ENCODE measurements at regions not wholly inside any gene's neighbourhood (a gene's known extent, or its start where the extent isn't known, plus 50 kb on each side); places are given as distances from the start of the nearest gene placed in this dataset.

DNA sequence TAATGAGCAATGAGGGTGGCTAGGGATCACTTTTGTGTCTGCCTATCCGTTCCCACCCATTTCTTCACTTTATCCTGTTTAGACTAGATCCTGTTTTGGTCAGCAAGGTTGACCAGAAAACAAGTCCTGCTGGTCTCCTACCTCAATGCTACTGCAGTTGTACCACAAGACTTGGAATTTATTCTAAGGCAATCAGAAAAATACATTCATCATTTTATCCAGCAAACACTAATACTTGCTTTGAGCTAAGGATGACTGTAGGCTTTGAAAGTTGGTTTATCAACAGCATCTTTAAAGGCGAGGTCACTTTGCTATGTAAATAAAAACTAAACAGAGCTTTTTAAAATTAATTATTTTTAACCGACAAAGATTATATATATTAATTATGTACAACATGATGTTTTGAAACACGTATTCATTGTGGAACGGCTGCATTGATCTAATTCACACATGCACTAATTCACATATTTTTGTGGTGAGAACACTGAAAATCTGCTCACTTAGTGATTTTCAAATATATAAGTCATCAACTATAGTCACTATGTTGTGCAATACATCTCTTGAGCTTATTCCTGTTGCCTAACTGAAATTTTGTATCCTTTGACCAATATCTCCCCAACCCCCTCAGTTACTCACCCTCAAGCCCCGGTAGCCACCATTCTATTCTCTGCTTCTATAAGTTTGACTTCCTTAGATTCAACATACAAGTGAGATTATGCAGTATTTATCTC lies 125.9 kb upstream of the HS3ST3A1 start:
- Histone ChIP-seq H2AFZ (ENCODE audit: low read depth, low read length) (no peak overlapping the region), H3K27ac (ENCODE audit: low read length) (no peak overlapping the region), H3K9ac (ENCODE audit: low read length) (no peak overlapping the region), H3K4me1 (ENCODE audit: low read length) (no peaks in the 10 kb centered on the region), H3K79me2 (ENCODE audit: low read length) (no peaks in the 10 kb centered on the region), H3K4me3 (ENCODE audit: low read length) (no peak overlapping the region), H4K20me1 (ENCODE audit: insufficient read depth, low read length) (no peaks in the 10 kb centered on the region), H3K4me2 (ENCODE audit: low read length) (no peak overlapping the region), H3K27me3 (ENCODE audit: low read depth, low read length) (no peaks in the 10 kb centered on the region), H3K9me3 (ENCODE audit: insufficient read depth, low read length) (no peaks in the 10 kb centered on the region), H3K36me3 (replicated peaks; ENCODE audit: low read depth, low read length) (no peaks in the 10 kb centered on the region)
- TF ChIP-seq, protein P1, sequence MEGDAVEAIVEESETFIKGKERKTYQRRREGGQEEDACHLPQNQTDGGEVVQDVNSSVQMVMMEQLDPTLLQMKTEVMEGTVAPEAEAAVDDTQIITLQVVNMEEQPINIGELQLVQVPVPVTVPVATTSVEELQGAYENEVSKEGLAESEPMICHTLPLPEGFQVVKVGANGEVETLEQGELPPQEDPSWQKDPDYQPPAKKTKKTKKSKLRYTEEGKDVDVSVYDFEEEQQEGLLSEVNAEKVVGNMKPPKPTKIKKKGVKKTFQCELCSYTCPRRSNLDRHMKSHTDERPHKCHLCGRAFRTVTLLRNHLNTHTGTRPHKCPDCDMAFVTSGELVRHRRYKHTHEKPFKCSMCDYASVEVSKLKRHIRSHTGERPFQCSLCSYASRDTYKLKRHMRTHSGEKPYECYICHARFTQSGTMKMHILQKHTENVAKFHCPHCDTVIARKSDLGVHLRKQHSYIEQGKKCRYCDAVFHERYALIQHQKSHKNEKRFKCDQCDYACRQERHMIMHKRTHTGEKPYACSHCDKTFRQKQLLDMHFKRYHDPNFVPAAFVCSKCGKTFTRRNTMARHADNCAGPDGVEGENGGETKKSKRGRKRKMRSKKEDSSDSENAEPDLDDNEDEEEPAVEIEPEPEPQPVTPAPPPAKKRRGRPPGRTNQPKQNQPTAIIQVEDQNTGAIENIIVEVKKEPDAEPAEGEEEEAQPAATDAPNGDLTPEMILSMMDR (IDR thresholded peaks at IDR 0.05; ENCODE audit: low read depth, low read length): no peak
- TF ChIP-seq EZH2phosphoT487 (IDR thresholded peaks at IDR 0.05; ENCODE audit: low read depth): no peak

DNA sequence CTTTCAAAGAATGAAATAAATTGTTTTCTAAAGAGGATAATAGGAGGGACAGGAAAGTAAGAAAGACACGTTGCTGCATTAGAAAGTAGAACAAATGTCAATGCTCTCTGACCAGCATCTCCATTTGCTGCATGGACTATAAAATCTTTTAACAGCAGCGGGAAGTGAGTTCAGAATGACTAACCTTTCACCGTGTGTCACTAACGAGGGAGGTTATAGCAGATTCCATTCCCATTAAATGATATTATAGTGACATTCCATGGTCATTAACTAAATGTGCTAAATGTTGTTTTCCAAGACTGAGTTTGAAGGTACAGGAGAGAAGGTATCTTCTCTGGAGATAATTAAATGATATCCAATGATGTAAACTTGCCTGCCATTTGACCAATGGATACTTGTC lies 127.1 kb upstream of the HS3ST3A1 start:
- H4K20me1 ChIP-seq (ENCODE audit: insufficient read depth, low read length): no peaks in the 10 kb centered on the region
- TF ChIP-seq, protein P1 (IDR thresholded peaks at IDR 0.05; ENCODE audit: low read depth, low read length): no peak
- no peak for TF ChIP-seq EZH2phosphoT487 (IDR thresholded peaks at IDR 0.05; ENCODE audit: low read depth)
- H3K9ac ChIP-seq (ENCODE audit: low read length): no peak overlapping the region
- H3K27ac ChIP-seq (ENCODE audit: low read length): no peak overlapping the region
- H3K36me3 ChIP-seq (replicated peaks; ENCODE audit: low read depth, low read length): no peaks in the 10 kb centered on the region
- no peaks in the 10 kb centered on the region for H3K9me3 ChIP-seq (ENCODE audit: insufficient read depth, low read length)
- H3K4me3 ChIP-seq (ENCODE audit: low read length): no peak overlapping the region
- no peaks in the 10 kb centered on the region for H3K27me3 ChIP-seq (ENCODE audit: low read depth, low read length)
- no peak overlapping the region for H3K4me2 ChIP-seq (ENCODE audit: low read length)
- no peaks in the 10 kb centered on the region for H3K79me2 ChIP-seq (ENCODE audit: low read length)
- no peak overlapping the region for H2AFZ ChIP-seq (ENCODE audit: low read depth, low read length)
- no peaks in the 10 kb centered on the region for H3K4me1 ChIP-seq (ENCODE audit: low read length)

DNA sequence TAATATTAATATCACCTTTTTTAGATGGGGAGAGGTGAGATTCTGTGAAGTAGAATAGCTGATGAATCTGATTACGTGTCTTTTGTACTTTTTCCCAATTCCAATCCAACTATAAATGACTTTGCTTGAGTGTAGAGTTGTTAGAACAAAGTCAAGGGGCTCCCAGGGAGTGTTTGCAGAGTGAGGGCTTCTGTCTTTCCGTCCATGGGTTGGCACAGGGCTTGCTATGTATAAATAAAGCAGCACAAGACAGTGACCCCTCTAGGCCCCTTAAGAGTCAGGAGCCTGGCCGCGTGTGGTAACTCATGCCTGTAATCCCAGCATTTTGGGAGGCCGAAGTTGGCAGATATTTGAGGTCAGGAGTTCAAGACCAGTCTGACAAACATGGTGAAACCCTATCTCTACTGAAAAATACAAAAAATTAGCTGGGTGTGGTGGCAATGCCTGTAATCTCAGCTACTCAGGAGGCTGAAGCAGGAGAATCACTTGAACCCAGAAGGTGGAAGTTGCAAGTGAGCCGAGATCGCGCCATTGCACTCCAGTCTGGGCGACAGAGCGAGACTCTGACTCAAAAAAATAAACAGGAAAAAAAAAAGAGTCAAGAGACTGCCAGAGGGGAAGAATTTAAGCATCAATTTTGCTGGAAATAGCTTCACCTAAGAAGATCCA lies 127.9 kb upstream of the HS3ST3A1 start:
- no peak overlapping the region for H3K9ac ChIP-seq (ENCODE audit: low read length)
- no peaks in the 10 kb centered on the region for H3K36me3 ChIP-seq (replicated peaks; ENCODE audit: low read depth, low read length)
- H3K79me2 ChIP-seq (ENCODE audit: low read length): no peaks in the 10 kb centered on the region
- TF ChIP-seq EZH2phosphoT487 (IDR thresholded peaks at IDR 0.05; ENCODE audit: low read depth): no peak
- TF ChIP-seq, protein P1 (IDR thresholded peaks at IDR 0.05; ENCODE audit: low read depth, low read length): no peak
- no peak overlapping the region for H3K27ac ChIP-seq (ENCODE audit: low read length)
- no peaks in the 10 kb centered on the region for H3K4me1 ChIP-seq (ENCODE audit: low read length)
- H3K27me3 ChIP-seq (ENCODE audit: low read depth, low read length): no peaks in the 10 kb centered on the region
- H3K9me3 ChIP-seq (ENCODE audit: insufficient read depth, low read length): no peaks in the 10 kb centered on the region
- no peak overlapping the region for H2AFZ ChIP-seq (ENCODE audit: low read depth, low read length)
- H4K20me1 ChIP-seq (ENCODE audit: insufficient read depth, low read length): no peaks in the 10 kb centered on the region
- H3K4me2 ChIP-seq (ENCODE audit: low read length): no peak overlapping the region
- no peak overlapping the region for H3K4me3 ChIP-seq (ENCODE audit: low read length)

DNA sequence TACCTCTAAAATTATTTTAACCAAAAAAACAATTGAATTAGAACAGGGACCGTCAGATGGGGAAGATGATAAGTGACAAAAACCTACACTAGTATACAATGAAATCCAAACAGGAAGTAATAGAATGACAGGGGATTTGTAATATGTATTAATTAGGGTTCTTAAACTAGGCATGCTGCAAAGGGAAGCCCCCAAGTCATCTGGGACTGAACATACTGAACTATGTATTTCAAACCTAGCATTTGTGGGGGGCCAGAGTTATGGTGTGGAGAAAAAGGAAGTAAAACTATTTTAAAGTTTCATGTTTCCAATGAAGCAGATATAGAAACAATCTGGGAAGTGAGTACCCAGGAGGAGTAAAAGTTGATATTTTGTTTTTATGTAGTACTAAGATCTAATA lies 133.2 kb upstream of the HS3ST3A1 start:
- Histone ChIP-seq H3K27ac (ENCODE audit: low read length) (no peak overlapping the region), H3K4me2 (ENCODE audit: low read length) (no peak overlapping the region), H3K9me3 (ENCODE audit: insufficient read depth, low read length) (no peaks in the 10 kb centered on the region), H3K36me3 (replicated peaks; ENCODE audit: low read depth, low read length) (no peaks in the 10 kb centered on the region), H3K27me3 (ENCODE audit: low read depth, low read length) (no peaks in the 10 kb centered on the region), H3K79me2 (ENCODE audit: low read length) (no peaks in the 10 kb centered on the region), H4K20me1 (ENCODE audit: insufficient read depth, low read length) (no peaks in the 10 kb centered on the region), H3K9ac (ENCODE audit: low read length) (no peak overlapping the region), H2AFZ (ENCODE audit: low read depth, low read length) (no peak overlapping the region), H3K4me1 (ENCODE audit: low read length) (peaks cover 5% of the 10 kb centered on the region; the same call in 1 of the 2 replicates), H3K4me3 (ENCODE audit: low read length) (no peak overlapping the region)
- TF ChIP-seq, protein P1 (IDR thresholded peaks at IDR 0.05; ENCODE audit: low read depth, low read length): no peak

Data from OCI-LY3 (cell line).